ENCODE measurements at regions not wholly inside any gene's neighbourhood (a gene's known extent, or its start where the extent isn't known, plus 50 kb on each side); places are given as distances from the start of the nearest gene placed in this dataset.

DNA sequence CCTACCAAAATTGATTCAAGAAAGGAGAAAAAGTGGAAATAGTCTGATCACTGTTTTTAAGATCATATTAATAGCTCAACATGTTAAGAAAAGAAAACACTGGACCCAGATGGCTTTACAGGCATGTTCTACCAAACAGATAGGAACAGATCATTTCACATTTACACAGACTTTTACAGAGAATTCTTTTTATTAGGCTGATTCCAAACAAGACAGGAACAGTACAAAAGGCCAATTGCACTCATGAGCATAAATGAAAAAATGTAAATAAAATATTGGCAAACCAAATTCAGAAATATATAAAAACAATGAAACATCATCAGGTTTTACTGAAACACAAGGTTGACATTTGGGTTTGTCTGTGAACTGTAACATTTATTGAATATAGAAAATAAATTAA lies 106.5 kb downstream of the WNT5A start:
- TF ChIP-seq GATA2 (IDR thresholded peaks at IDR 0.05; ENCODE audit: low read depth, low read length): no peak
- TF ChIP-seq GATA3 (IDR thresholded peaks at IDR 0.05; ENCODE audit: low read depth, low read length): no peak

Data from SH-SY5Y (cell line).